ENCODE measurements at regions not wholly inside any gene's neighbourhood (a gene's known extent, or its start where the extent isn't known, plus 50 kb on each side); places are given as distances from the start of the nearest gene placed in this dataset.

DNA sequence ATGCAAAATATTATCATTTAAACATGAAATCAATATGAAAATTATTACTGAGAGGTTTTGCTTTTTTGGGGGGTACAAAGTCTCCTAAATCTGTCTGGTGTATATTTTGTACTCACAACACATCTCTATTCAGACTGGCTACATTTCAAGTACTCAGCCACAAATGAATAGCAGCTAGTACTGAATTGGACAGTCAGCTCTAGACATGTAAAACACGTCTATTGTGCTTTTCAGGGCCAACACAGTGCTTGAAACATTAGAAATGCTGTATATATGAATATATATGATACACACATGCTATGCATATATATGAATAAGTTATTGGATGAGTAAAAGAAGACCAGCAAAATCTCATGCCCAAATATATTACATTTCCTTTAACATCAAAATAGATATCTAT lies 103.8 kb upstream of the CFAP20DC start:
- DNase-seq = no peak
- Histone ChIP-seq H3K9me3 (replicated peaks in 1 of 3) (no peaks in the 10 kb centered on the region), H3K4me1 (replicated peaks in 1 of 2) (no peaks in the 10 kb centered on the region), H3K4me3 (no peak overlapping the region), H3K27ac (no peak overlapping the region), H3K36me3 (replicated peaks in 1 of 2) (no peaks in the 10 kb centered on the region), H3K27me3 (no peaks in the 10 kb centered on the region)
- intact Hi-C loops (cut with DNase I) = no loop called here
- TF ChIP-seq POLR2A (IDR thresholded peaks at IDR 0.05) (no peak), CTCF (IDR thresholded peaks at IDR 0.05) (no peak)
- 52 to 71% (median 57%) methylated on average over 1 of the region's 1 CpG for WGBS, 4 donors

DNA sequence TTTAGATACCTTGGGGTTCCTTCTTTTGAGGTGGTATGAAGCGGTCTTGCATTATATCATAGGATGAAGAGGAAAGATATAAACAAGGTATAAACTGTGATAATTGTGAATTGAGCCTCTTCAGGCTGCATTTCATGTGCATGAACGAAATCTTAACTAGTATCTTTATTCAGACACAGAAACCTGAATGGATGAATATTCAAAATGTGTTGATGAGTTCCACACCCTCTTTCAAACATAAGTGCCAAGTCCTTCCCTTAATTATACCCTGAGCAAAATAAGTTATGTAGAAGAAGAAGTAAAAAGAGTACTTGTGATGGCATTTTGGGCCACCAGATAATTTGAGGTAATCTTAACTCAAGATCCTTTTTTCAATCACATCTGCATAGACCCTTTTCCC lies 103.1 kb upstream of the CFAP20DC start:
- Histone ChIP-seq H3K4me3 (no peak overlapping the region), H3K27me3 (no peaks in the 10 kb centered on the region), H3K4me1 (replicated peaks in 1 of 2) (no peaks in the 10 kb centered on the region), H3K9me3 (replicated peaks in 1 of 3) (peaks cover 0 to 6% (median 0%) of the 10 kb centered on the region in 3 donors), H3K36me3 (replicated peaks in 1 of 2) (no peaks in the 10 kb centered on the region), H3K27ac (no peak overlapping the region)
- DNase-seq = no peak
- intact Hi-C loops (cut with DNase I) = no loop called here
- TF ChIP-seq POLR2A (IDR thresholded peaks at IDR 0.05) (no peak), CTCF (IDR thresholded peaks at IDR 0.05) (no peak)
- 64 to 78% (median 76%) methylated on average over 2 of the region's 2 CpGs for WGBS, 4 donors

DNA sequence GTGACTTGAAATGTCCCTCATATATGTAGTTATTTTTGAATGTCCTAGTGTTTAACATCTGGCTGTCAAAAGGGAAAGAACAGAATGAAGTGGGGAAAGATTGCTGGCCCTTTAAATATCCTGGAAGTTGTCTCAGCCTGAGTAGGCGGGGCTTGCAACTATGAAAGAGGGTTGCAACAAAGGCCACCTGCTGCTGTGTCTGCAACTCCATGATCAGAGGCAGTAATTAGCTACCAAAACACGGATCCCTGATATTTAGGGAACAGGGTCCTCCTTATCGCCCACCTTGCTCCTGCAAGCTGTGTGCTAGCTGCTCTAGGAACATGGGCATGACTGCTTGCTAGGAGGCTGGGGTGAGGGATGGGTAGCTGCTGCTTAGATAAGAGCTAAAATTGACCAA lies 100.2 kb upstream of the CFAP20DC start:
- Histone ChIP-seq H3K4me1 (replicated peaks in 1 of 2) (no peaks in the 10 kb centered on the region), H3K4me3 (no peak overlapping the region), H3K36me3 (replicated peaks in 1 of 2) (no peaks in the 10 kb centered on the region), H3K27ac (no peak overlapping the region), H3K9me3 (replicated peaks in 1 of 3) (peaks cover 0 to 6% (median 0%) of the 10 kb centered on the region in 3 donors), H3K27me3 (no peaks in the 10 kb centered on the region)
- WGBS, 4 donors = 53 to 64% (median 61%) methylated on average over 1 to 3 of the region's 3 CpGs
- TF ChIP-seq CTCF (IDR thresholded peaks at IDR 0.05) = no peak
- TF ChIP-seq POLR2A (IDR thresholded peaks at IDR 0.05) = no peak
- intact Hi-C loops (cut with DNase I) = no loop called here
- no peak for DNase-seq

DNA sequence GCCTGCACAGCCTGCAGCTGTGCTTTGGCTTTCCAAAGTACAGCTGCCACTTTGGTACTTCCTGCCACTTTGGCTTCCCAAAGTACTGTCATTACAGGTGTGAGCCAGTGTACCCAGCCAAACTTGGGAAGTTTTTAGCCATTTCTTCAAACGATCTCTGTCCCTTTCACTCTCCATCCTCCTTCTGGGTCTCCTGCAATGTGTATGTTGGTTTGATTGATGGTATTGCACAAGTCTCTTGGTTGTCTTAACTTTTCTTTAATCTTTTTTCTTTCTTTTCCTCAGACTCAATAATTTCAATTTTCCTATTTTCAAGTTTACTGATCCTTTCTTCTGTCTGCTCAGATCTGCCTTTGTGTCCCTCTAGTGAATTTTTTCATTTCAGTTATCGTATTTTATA lies 99.3 kb upstream of the CFAP20DC start:
- intact Hi-C loops (cut with DNase I) = no loop called here
- TF ChIP-seq CTCF (IDR thresholded peaks at IDR 0.05) (no peak), POLR2A (IDR thresholded peaks at IDR 0.05) (no peak)
- 78 to 89% (median 86%) methylated on average over 2 of the region's 2 CpGs for WGBS, 4 donors

More for the DNA sequence above, 99.3 kb upstream of the CFAP20DC start:
- H3K9me3 ChIP-seq (replicated peaks in 1 of 3) = peaks cover 0 to 6% (median 0%) of the 10 kb centered on the region in 3 donors
- no peak for DNase-seq
- H3K27me3 ChIP-seq = no peaks in the 10 kb centered on the region
- no peaks in the 10 kb centered on the region for H3K4me1 ChIP-seq (replicated peaks in 1 of 2)
- no peak overlapping the region for H3K27ac ChIP-seq
- no peak overlapping the region for H3K4me3 ChIP-seq
- no peaks in the 10 kb centered on the region for H3K36me3 ChIP-seq (replicated peaks in 1 of 2)
